HL-60/S4 treated with retinoic acid at 250 ng/mL for 4 days and 3 days (cell line): ENCODE measurements at regions not wholly inside any gene's neighbourhood (a gene's known extent, or its start where the extent isn't known, plus 50 kb on each side); places are given as distances from the start of the nearest gene placed in this dataset.
"Not testable (repeated sequence)": the region's sequence is repeated elsewhere in the genome, so short reads cannot be mapped to it uniquely, and the experiment has no call there.

ENCODE experiments used
- in situ Hi-C: fragments of 300-500 bp; cut with MboI; formaldehyde crosslinking; loops from 2 replicates; pipeline ENCODE4 v1.7.0; 2022; ENCODE audit warnings: low sequenced_read_pairs

- in situ Hi-C loops, result no loop called here
Observed at GRCh38 chr6:113693851-113694250, 163.3 kb upstream of the MARCKS start.

GRCh38 chr6:113694278-113695077, 162.7 kb upstream of the MARCKS start:
- in situ Hi-C loops, result no loop called here

- in situ Hi-C loops, result no loop called here
Observed at GRCh38 chr6:113695516-113695915, 161.6 kb upstream of the MARCKS start.

- in situ Hi-C loops, result no loop called here
Observed at GRCh38 chr6:113696960-113697359, 160.2 kb upstream of the MARCKS start.

GRCh38 chr6:113697632-113698410, 159.3 kb upstream of the MARCKS start:
- in situ Hi-C loops, result no loop called here

GRCh38 chr6:113699239-113699638, 157.9 kb upstream of the MARCKS start:
- in situ Hi-C loops, result no loop called here

- in situ Hi-C loops, result no loop called here
Observed at GRCh38 chr6:113701552-113702254, 155.4 kb upstream of the MARCKS start.

- in situ Hi-C loops, result no loop called here
Observed at GRCh38 chr6:113707194-113707593, 150.0 kb upstream of the MARCKS start.

- in situ Hi-C loops, result no loop called here
Observed at GRCh38 chr6:113709936-113710509, 147.1 kb upstream of the MARCKS start.

GRCh38 chr6:113713665-113714064, 143.5 kb upstream of the MARCKS start:
- in situ Hi-C loops, result no loop called here

GRCh38 chr6:113718588-113718987, 138.6 kb upstream of the MARCKS start:
- in situ Hi-C loops, result no loop called here

GRCh38 chr6:113719064-113719463, 138.1 kb upstream of the MARCKS start:
- in situ Hi-C loops, result no loop called here

- in situ Hi-C loops, result no loop called here
Observed at GRCh38 chr6:113719545-113719944, 137.6 kb upstream of the MARCKS start.

- in situ Hi-C loops, result no loop called here
Observed at GRCh38 chr6:113723182-113723581, 134.0 kb upstream of the MARCKS start.

- in situ Hi-C loops, result not testable (repeated sequence)
Observed at GRCh38 chr6:113724927-113725326, 132.2 kb upstream of the MARCKS start.

- in situ Hi-C loops, result no loop called here
Observed at GRCh38 chr6:113731541-113731940, 125.6 kb upstream of the MARCKS start.

GRCh38 chr6:113732384-113732966, 124.7 kb upstream of the MARCKS start:
- in situ Hi-C loops, result no loop called here

GRCh38 chr6:113733381-113733780, 123.8 kb upstream of the MARCKS start:
- in situ Hi-C loops, result no loop called here

GRCh38 chr6:113734982-113735381, 122.2 kb upstream of the MARCKS start:
- in situ Hi-C loops, result no loop called here

- in situ Hi-C loops, result no loop called here
Observed at GRCh38 chr6:113735491-113735890, 121.7 kb upstream of the MARCKS start.

GRCh38 chr6:113736978-113737377, 120.2 kb upstream of the MARCKS start:
- in situ Hi-C loops, result no loop called here
